22Rv1 (cell line): ENCODE measurements at regions not wholly inside any gene's neighbourhood (a gene's known extent, or its start where the extent isn't known, plus 50 kb on each side); places are given as distances from the start of the nearest gene placed in this dataset.

Experiments used
- CTCF ChIP-seq: fragments of 450-650 bp; IDR thresholded peaks from 2 replicates; pipeline ENCODE4 v1.5.1; 2017; ENCODE audit warnings: mild to moderate bottlenecking
- ZFX ChIP-seq: fragments of 450-650 bp; IDR thresholded peaks from 2 replicates; pipeline ENCODE4 v1.6.1; 2017; ENCODE audit warnings: antibody characterized with exemption, borderline replicate concordance

- TF ChIP-seq CTCF (no peak), ZFX (no peak)
Observed at GRCh38 chr5:8123559-8123958, 254.6 kb downstream of the MTRR start.
